Activated naive CD8-positive, alpha-beta T cell treated with anti-CD3 and anti-CD28 coated beads for 36 hours (primary cell): ENCODE measurements at regions not wholly inside any gene's neighbourhood (a gene's known extent, or its start where the extent isn't known, plus 50 kb on each side); places are given as distances from the start of the nearest gene placed in this dataset.

Experiments
- DNase-seq: peaks from one replicate; pipeline ENCODE4 v3.0.0; 2021
- H3K27ac Mint-ChIP-seq: one replicate; pipeline ENCODE4 v1.8.0; 2022; ENCODE audit warnings: mild to moderate bottlenecking, moderate library complexity, mixed read lengths
- H3K27me3 Mint-ChIP-seq: one replicate; pipeline ENCODE4 v1.8.0; 2022; ENCODE audit warnings: mild to moderate bottlenecking, mixed read lengths
- H3K36me3 Mint-ChIP-seq: one replicate; pipeline ENCODE4 v1.8.0; 2021; ENCODE audit warnings: mild to moderate bottlenecking, mixed read lengths
- H3K4me1 Mint-ChIP-seq: one replicate; pipeline ENCODE4 v1.8.0; 2021; ENCODE audit warnings: mixed read lengths
- H3K4me3 Mint-ChIP-seq: one replicate; pipeline ENCODE4 v1.8.0; 2022; ENCODE audit warnings: mild to moderate bottlenecking, moderate library complexity, mixed read lengths
- H3K9me3 Mint-ChIP-seq: one replicate; pipeline ENCODE4 v1.8.0; 2022; ENCODE audit warnings: mixed read lengths

DNA sequence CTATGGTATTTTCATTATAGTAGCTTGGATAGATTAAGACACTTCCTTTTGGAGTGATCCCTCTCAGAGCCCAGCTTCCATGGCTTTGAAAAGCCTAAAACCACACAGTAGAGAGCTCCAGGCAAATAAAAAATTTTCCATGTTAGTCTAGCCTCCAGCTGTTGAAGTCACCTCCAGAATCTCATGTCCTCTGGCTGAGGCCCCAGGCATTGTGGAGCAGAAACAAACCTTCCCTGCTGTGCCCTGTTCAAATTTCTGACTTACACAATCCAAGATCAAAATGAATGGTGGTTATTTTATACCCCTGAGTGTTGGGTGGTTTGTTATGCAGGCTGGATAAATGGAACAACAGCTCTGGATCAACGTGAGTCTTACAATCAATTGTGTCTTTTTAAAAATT lies 203.9 kb downstream of the ICE1 start:
- Mint-ChIP-seq H3K36me3 (no peaks in the 10 kb centered on the region), H3K4me1 (no peaks in the 10 kb centered on the region), H3K4me3 (no peak overlapping the region), H3K27ac (no peak overlapping the region), H3K9me3 (peaks cover 15% of the 10 kb centered on the region), H3K27me3 (no peaks in the 10 kb centered on the region)
- no peak for DNase-seq

DNA sequence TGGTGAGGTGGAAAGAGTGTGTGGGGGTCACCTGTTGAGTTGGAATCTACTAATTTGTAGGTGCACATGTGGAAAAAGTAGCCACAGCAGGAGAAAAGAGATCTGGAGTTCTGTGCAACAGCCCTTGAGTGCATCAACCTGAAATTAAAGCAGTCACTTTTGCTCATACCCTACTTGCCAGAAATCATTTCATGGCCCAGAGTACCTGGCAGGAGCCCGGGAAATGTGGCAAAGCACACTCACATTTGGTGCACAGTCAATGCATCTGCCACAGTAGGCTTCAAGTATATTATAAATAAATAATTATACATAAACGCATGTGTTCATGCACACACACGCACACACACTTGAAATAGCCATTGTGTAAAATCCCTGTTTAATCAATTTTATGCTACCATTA lies 203.0 kb downstream of the ICE1 start:
- no peaks in the 10 kb centered on the region for H3K36me3 Mint-ChIP-seq
- H3K9me3 Mint-ChIP-seq = peaks cover 15% of the 10 kb centered on the region
- no peaks in the 10 kb centered on the region for H3K27me3 Mint-ChIP-seq
- H3K4me1 Mint-ChIP-seq = no peaks in the 10 kb centered on the region
- no peak overlapping the region for H3K4me3 Mint-ChIP-seq
- no peak for DNase-seq
- H3K27ac Mint-ChIP-seq = no peak overlapping the region

DNA sequence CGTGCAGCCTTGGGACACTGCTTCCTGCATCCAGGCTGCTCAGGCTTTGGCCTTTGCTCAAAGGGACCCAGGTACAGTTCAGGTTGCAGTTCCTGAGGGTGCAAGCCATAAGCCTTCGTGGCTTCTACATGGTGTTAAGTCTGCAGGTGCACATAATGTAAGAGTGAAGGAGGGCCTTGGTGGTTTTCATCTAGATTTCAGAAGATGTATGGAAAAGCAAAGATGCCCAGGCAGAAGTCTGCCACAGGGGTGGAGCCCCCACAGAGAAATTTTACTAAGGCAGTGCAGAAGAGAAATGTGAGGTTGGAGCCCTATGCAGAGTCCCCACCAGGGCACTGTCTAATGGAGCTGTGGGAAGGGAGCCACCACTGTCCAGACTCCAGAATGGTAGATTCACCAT lies 200.9 kb downstream of the ICE1 start:
- Mint-ChIP-seq H3K4me1 (no peaks in the 10 kb centered on the region), H3K36me3 (no peaks in the 10 kb centered on the region), H3K9me3 (peaks cover 15% of the 10 kb centered on the region), H3K27ac (no peak overlapping the region), H3K4me3 (no peak overlapping the region), H3K27me3 (peaks cover 7% of the 10 kb centered on the region)
- DNase-seq = no peak

DNA sequence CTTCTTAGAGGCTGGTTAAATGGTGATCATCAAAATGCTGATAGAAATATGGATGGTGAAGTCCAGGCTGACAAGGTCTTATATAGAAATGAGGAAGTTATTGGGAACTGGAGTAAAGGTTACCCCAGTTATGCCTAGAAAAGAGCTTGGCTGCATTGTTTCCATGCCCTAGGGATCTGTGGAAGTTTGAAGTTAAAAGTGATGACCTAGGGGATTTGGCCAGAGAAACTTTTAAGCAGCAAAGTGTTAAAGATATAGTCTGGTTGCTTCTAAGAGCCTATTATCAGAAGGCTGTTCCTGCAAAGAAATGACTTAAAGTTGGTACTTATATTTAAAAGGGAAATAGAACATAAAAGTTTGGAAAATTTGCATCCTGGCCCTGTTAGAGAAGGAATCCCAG lies 200.3 kb downstream of the ICE1 start:
- H3K27me3 Mint-ChIP-seq = peaks cover 8% of the 10 kb centered on the region
- H3K27ac Mint-ChIP-seq = no peak overlapping the region
- no peak overlapping the region for H3K4me3 Mint-ChIP-seq
- no peaks in the 10 kb centered on the region for H3K36me3 Mint-ChIP-seq
- no peak for DNase-seq
- peaks cover 15% of the 10 kb centered on the region for H3K9me3 Mint-ChIP-seq
- no peaks in the 10 kb centered on the region for H3K4me1 Mint-ChIP-seq

DNA sequence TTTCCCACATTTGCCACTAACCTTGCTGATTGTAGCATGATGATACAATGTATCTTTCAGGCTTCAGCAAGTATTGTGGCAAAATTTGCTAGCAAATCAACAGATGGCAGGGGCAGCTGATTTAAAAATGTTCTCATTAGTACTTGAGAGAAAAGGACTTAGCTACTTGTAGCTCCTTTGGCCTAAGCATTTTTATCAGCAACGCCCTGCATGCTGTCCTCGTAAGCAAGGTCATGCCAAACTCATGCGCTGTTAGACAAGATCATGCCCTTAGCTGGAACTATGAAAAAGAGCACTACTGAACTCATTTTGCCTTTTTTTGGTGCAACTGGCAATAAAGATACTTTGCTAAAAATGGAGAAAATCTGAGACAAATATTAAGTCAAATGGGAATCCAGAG lies 197.1 kb downstream of the ICE1 start:
- no peak for DNase-seq
- no peak overlapping the region for H3K4me3 Mint-ChIP-seq
- no peak overlapping the region for H3K27ac Mint-ChIP-seq
- H3K27me3 Mint-ChIP-seq = peaks cover 18% of the 10 kb centered on the region
- H3K9me3 Mint-ChIP-seq = peaks cover 15% of the 10 kb centered on the region
- H3K36me3 Mint-ChIP-seq = no peaks in the 10 kb centered on the region
- no peaks in the 10 kb centered on the region for H3K4me1 Mint-ChIP-seq

DNA sequence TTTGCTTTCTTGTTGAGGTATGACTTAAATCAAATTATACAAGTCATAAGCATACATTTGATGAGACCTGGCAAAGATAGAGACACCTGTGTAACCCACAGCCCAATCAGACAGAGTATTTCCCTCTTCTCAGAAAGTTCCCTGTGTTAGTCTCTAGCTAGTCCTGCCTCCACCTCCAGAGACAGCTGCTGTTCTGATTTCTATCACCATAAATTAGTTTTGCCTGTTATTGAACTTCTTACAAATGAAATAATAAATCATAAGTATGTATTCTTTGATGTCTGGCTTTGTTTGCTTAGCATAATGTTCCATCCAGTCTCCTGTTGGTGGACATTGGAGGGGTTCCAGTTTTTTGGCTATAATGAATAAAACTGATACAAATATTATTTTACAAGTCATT lies 194.5 kb downstream of the ICE1 start:
- H3K36me3 Mint-ChIP-seq = no peaks in the 10 kb centered on the region
- no peak overlapping the region for H3K27ac Mint-ChIP-seq

DNA sequence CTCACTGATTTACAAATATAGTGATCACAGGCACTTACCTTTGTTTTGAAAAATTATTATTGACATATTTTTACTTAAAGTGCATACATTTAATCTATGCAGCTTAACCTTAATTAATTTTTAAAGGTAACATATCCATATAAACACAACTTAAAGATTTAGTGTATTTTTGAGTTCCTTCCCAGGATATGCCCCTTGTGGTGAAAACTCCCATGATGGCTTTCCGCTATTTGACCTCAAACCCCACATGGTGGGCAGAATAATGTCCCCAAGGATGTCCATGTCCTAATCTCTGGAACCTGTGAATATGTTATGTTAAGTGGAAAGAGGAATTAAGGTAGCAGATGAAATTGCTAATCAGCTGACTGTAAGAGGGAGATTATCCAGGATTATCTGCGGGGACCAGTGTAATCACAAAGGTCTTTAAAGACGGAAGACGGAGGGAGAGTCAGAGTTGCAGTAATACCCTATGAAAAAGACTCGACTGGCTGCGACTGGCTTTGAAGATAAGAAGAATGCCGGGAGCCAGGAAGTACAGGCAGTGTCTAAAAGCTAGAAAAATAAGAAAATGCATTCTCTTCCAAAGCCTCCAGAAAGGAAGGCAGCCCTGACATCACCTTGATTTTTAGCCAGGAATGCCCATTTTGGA lies 193.9 kb downstream of the ICE1 start:
- no peak for DNase-seq
- Mint-ChIP-seq H3K4me3 (no peak overlapping the region), H3K36me3 (no peaks in the 10 kb centered on the region), H3K27me3 (peaks cover 18% of the 10 kb centered on the region), H3K9me3 (peaks cover 1% of the 10 kb centered on the region), H3K4me1 (no peaks in the 10 kb centered on the region), H3K27ac (no peak overlapping the region)

More for the DNA sequence above, 194.5 kb downstream of the ICE1 start:
- Mint-ChIP-seq H3K4me1 (no peaks in the 10 kb centered on the region), H3K27me3 (peaks cover 18% of the 10 kb centered on the region), H3K4me3 (no peak overlapping the region), H3K9me3 (peaks cover 1% of the 10 kb centered on the region)
- no peak for DNase-seq

DNA sequence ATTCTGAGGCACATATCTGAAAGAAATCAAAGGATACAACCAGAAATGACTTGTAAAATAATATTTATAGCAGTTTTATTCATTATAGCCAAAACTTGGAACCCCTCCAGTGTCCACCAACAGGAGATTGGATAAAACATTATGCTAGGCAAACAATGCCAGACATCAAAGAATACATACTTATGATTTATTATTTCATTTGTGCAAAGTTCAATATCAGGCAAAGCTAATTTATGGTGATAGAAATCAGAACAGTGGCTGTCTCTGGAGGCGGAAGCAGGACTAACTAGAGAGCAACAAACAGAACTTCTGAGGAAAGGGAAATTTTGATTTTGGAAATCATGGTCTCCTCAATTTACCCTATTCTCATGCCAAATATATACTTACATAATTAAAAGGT lies 193.1 kb downstream of the ICE1 start:
- no peak overlapping the region for H3K4me3 Mint-ChIP-seq
- no peaks in the 10 kb centered on the region for H3K36me3 Mint-ChIP-seq
- H3K27me3 Mint-ChIP-seq = peaks cover 18% of the 10 kb centered on the region
- H3K27ac Mint-ChIP-seq = no peak overlapping the region
- no peaks in the 10 kb centered on the region for H3K4me1 Mint-ChIP-seq
- H3K9me3 Mint-ChIP-seq = peaks cover 1% of the 10 kb centered on the region
- no peak for DNase-seq

DNA sequence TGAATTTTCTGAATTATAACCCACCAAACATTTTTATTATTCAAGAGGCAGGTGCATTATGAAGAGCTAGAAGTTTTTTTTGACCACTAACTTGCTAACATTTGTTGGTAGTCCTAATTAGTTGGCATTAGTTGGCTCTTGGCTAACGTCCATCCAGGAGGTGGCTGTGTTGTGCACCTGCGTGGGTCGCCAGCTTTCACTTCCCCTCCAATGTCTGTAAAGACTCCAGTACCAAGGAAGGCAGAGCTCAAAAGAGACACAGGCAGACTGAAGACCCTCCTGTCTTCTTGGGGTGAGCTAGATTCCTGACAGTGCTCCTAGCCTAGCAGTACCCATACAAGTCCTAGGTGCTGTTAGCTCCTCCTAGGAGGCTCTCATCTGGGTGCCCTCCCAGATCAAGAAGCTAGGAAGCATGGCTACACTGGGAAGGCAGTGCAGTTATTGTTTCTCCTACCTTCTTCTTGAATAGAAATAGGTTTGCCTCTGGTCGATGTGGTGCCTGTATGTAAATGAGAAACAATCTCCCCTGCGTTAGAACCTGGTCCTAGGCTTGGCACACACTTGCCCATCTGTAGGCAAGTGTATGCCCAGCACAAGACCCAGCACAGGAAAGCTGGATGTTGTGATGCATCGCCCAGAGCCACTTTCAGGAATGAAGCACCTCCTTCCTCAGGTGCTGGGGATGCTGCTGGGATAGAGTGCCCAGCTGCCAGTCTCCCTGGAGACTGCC lies 190.9 kb downstream of the ICE1 start:
- Mint-ChIP-seq H3K4me3 (no peak overlapping the region), H3K27me3 (peaks cover 11% of the 10 kb centered on the region), H3K36me3 (no peaks in the 10 kb centered on the region), H3K4me1 (no peaks in the 10 kb centered on the region), H3K9me3 (peaks cover 1% of the 10 kb centered on the region), H3K27ac (no peak overlapping the region)
- DNase-seq = no peak

DNA sequence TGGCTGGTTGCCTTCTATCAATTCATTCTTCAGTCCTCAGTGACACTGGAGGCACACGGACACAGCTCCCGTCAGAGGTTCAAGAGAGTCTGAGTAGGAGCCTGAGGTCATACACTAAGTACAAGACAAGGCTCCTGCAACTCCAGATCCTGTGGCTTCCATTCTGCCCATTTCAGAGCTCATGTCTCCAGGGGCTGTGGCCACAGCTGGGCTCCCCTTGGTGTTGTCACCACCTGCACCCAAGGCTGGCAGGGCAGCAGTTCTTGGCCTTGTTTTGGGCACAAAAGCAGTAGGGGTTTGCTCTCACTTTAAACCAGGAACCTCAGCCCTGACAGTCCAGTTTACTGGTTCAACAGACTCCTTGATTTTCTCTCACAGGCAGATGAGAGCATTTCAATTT lies 189.6 kb downstream of the ICE1 start:
- H3K4me1 Mint-ChIP-seq = no peaks in the 10 kb centered on the region
- DNase-seq = no peak
- H3K27me3 Mint-ChIP-seq = peaks cover 6% of the 10 kb centered on the region
- no peak overlapping the region for H3K27ac Mint-ChIP-seq
- H3K4me3 Mint-ChIP-seq = no peak overlapping the region
- H3K36me3 Mint-ChIP-seq = no peaks in the 10 kb centered on the region
- H3K9me3 Mint-ChIP-seq = peaks cover 1% of the 10 kb centered on the region

DNA sequence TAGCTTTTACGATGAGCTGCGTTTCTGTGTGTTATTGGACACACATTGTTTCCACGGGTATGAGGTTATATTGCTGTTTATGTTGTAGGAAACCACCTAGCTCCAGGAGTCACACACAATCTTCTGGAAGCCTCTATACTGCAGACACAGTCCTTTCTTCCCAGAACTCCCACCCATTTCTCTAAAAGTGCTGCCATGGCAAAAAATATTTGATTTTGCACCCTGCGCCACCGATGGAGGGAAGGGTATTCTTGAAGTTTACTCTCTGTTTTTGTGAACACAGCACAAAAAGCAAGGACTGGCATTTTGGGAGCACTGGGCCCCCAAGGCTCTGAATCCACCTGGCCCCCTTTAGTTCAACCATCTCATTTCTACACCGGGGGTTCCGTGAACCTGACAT lies 187.5 kb downstream of the ICE1 start:
- H3K9me3 Mint-ChIP-seq = peaks cover 1% of the 10 kb centered on the region
- no peak overlapping the region for H3K27ac Mint-ChIP-seq
- H3K4me1 Mint-ChIP-seq = no peaks in the 10 kb centered on the region
- no peak overlapping the region for H3K4me3 Mint-ChIP-seq
- H3K27me3 Mint-ChIP-seq = peaks cover 7% of the 10 kb centered on the region
- no peak for DNase-seq
- H3K36me3 Mint-ChIP-seq = no peaks in the 10 kb centered on the region

DNA sequence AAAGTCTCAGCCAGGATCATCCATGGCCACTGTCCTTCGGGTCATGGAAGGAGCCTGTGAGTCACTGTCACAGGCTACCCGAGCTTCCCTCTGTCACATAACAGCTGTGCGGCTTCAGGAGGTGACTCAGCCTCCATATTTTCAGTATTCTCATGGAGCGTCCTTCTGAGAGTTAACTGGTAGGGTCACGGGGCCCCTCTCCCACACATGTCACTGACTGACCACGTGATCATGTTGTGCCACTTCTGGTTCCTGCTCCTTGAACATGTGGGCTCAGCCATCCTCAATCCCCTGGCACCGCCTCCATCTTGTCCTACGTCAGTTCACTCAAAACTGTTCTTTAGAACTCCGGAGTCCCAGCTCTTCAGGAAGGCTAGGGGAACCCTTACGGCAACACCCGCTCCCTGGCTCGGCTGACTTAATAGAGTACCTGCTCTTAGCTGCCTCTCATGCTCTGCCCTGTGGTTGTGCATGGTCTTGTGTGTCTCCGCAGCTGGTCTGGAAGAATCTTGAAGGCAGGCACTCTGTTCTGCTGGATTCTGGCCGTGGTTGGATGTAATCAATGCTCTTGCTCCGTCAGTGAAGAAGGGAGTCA lies 182.8 kb downstream of the ICE1 start:
- H3K27me3 Mint-ChIP-seq = peaks cover 7% of the 10 kb centered on the region
- H3K9me3 Mint-ChIP-seq = no peaks in the 10 kb centered on the region
- no peaks in the 10 kb centered on the region for H3K36me3 Mint-ChIP-seq
- no peak for DNase-seq
- no peaks in the 10 kb centered on the region for H3K4me1 Mint-ChIP-seq
- no peak overlapping the region for H3K27ac Mint-ChIP-seq
- no peak overlapping the region for H3K4me3 Mint-ChIP-seq

DNA sequence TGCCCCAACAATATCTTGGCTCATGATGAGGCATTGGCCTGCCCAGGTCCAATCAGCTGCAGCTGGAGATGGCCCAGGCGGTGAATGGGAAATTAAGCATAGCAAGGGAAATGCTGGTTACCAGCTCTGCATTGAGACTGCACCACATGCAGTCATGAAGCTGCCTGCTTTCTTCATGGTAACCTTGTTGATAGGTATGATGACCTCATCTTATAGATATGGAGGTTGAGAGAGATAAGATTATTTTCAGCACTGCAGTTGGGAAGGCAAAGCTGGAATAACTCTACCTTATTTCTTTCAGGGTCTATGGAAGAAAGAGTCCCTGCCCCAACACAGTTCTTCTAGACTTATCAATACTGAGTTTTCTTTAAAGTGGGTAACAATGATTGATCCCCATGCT lies 180.1 kb downstream of the ICE1 start:
- no peaks in the 10 kb centered on the region for H3K36me3 Mint-ChIP-seq
- no peaks in the 10 kb centered on the region for H3K9me3 Mint-ChIP-seq
- H3K4me1 Mint-ChIP-seq = no peaks in the 10 kb centered on the region
- H3K27ac Mint-ChIP-seq = no peak overlapping the region
- DNase-seq = no peak
- H3K4me3 Mint-ChIP-seq = no peak overlapping the region
- H3K27me3 Mint-ChIP-seq = peaks cover 12% of the 10 kb centered on the region

DNA sequence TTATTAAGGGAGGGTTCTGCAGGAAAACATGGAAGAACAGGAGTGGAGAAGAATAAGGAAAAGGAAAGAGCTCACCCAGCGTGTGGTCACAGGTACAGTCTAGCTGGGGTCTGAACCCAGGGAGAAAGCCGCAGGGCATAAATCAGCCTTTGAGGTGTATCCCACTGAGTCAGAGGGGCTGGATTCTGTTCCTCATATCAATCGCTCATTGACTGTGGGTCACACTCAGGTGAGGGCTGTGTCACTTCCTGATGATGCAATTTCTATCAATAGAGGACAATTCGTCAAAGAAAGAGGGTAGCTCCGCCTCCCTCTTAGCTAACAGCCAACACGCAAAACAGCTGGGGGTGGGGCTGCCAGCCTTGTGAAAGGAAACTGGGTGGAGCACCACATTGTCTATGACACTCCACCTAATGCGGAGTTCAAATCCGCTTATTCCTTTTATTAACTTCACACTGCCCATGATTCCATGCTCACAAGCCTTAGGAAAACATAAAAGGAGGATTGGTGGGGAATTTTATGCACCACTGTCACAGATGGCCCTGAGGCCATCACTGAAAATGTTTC lies 176.2 kb downstream of the ICE1 start:
- Mint-ChIP-seq H3K36me3 (no peaks in the 10 kb centered on the region), H3K27me3 (peaks cover 14% of the 10 kb centered on the region), H3K4me1 (no peaks in the 10 kb centered on the region), H3K27ac (no peak overlapping the region), H3K9me3 (no peaks in the 10 kb centered on the region), H3K4me3 (no peak overlapping the region)
- DNase-seq = no peak

DNA sequence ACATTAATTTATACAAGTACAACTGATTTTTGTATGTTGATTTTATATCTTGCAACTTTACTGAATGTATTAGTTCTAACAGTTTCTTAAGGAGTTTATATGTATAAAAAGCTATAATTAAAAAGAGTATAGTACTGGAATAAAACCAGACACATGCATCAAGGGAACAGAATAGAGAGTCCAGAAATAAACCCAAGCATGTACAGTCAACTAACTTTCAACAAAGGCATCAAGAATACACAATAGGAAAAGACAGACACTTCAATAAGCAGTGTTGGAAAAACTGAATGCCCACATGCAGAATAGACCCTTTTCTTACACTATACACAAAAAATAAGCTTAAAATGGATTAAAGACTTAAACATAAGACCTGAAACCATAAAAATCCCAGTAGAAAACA lies 170.9 kb downstream of the ICE1 start:
- no peaks in the 10 kb centered on the region for H3K36me3 Mint-ChIP-seq
- no peak overlapping the region for H3K27ac Mint-ChIP-seq
- no peaks in the 10 kb centered on the region for H3K9me3 Mint-ChIP-seq
- no peak overlapping the region for H3K4me3 Mint-ChIP-seq
- no peak for DNase-seq
- H3K4me1 Mint-ChIP-seq = no peaks in the 10 kb centered on the region
- peaks cover 14% of the 10 kb centered on the region for H3K27me3 Mint-ChIP-seq

DNA sequence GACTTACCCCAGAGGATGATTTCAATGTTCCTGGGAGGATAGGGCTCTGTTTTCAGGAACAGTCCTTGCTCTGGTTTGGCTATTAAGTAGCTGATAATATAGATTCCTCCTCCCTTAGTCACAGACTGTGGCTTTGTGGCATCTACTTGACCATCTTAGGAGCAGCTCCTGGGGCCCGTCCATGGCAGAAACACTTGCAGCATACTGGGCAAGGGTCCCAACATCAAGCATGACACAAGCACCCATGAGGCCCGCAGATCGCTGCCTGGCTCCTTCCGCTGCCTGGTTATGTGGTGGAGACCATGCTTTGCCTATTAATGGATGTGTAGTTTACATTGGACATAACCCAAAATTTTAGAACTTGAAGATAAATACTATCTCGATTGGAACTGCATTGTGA lies 170.1 kb downstream of the ICE1 start:
- no peaks in the 10 kb centered on the region for H3K9me3 Mint-ChIP-seq
- H3K4me1 Mint-ChIP-seq = no peaks in the 10 kb centered on the region
- no peak overlapping the region for H3K27ac Mint-ChIP-seq
- H3K27me3 Mint-ChIP-seq = peaks cover 15% of the 10 kb centered on the region
- no peak overlapping the region for H3K4me3 Mint-ChIP-seq
- H3K36me3 Mint-ChIP-seq = no peaks in the 10 kb centered on the region
- no peak for DNase-seq
